GDM1 (cell line): ENCODE measurements at regions not wholly inside any gene's neighbourhood (a gene's known extent, or its start where the extent isn't known, plus 50 kb on each side); places are given as distances from the start of the nearest gene placed in this dataset.

ENCODE experiments used
- DNase-seq: peaks from one replicate; lab custom pipeline; 2025; lab: John Stamatoyannopoulos, UW

GRCh38 chr6:133631421-133631820 is 257.5 kb upstream of the TCF21 start:
- no peak for DNase-seq

- no peak for DNase-seq
Observed at GRCh38 chr6:133632206-133632605, 256.7 kb upstream of the TCF21 start.

- DNase-seq = no peak
Observed at GRCh38 chr6:133632906-133633305, 256.0 kb upstream of the TCF21 start.

GRCh38 chr6:133634474-133634873 is 254.4 kb upstream of the TCF21 start:
- DNase-seq = no peak

GRCh38 chr6:133635447-133635846 is 253.5 kb upstream of the TCF21 start:
- no peak for DNase-seq

GRCh38 chr6:133637436-133637835 is 251.5 kb upstream of the TCF21 start:
- no peak for DNase-seq

GRCh38 chr6:133637874-133638273 is 251.0 kb upstream of the TCF21 start:
- no peak for DNase-seq

GRCh38 chr6:133641104-133641503 is 247.8 kb upstream of the TCF21 start:
- no peak for DNase-seq

- DNase-seq = no peak
Observed at GRCh38 chr6:133644548-133644891, 244.4 kb upstream of the TCF21 start.

- DNase-seq = no peak
Observed at GRCh38 chr6:133644892-133645619, 243.9 kb upstream of the TCF21 start.

GRCh38 chr6:133645966-133646740 is 242.8 kb upstream of the TCF21 start:
- no peak for DNase-seq

GRCh38 chr6:133648581-133648980 is 240.3 kb upstream of the TCF21 start:
- DNase-seq = no peak

GRCh38 chr6:133671376-133671775 is 217.5 kb upstream of the TCF21 start:
- no peak for DNase-seq

GRCh38 chr6:133673056-133673455 is 215.9 kb upstream of the TCF21 start:
- no peak for DNase-seq

- DNase-seq = no peak
Observed at GRCh38 chr6:133674661-133675060, 214.3 kb upstream of the TCF21 start.

GRCh38 chr6:133680994-133681393 is 207.9 kb upstream of the TCF21 start:
- DNase-seq = no peak

GRCh38 chr6:133681891-133682290 is 207.0 kb upstream of the TCF21 start:
- no peak for DNase-seq

GRCh38 chr6:133682506-133683307 is 206.2 kb upstream of the TCF21 start:
- no peak for DNase-seq

- DNase-seq = no peak
Observed at GRCh38 chr6:133683308-133683580, 205.7 kb upstream of the TCF21 start.

- no peak for DNase-seq
Observed at GRCh38 chr6:133683606-133684005, 205.3 kb upstream of the TCF21 start.

GRCh38 chr6:133688705-133689492 is 200.0 kb upstream of the TCF21 start:
- no peak for DNase-seq

- no peak for DNase-seq
Observed at GRCh38 chr6:133689863-133690262, 199.1 kb upstream of the TCF21 start.
